ENCODE measurements at regions not wholly inside any gene's neighbourhood (a gene's known extent, or its start where the extent isn't known, plus 50 kb on each side); places are given as distances from the start of the nearest gene placed in this dataset.
"Not testable (repeated sequence)": the region's sequence is repeated elsewhere in the genome, so short reads cannot be mapped to it uniquely, and the experiment has no call there.

GRCh38 chr6:115078555-115078954 lies 735.7 kb upstream of the HS3ST5 start:
- Mint-ChIP-seq H3K27me3 (no peaks in the 10 kb centered on the region), H3K9me3 (peaks cover 12% of the 10 kb centered on the region), H3K4me1 (no peaks in the 10 kb centered on the region), H3K27ac (no peak overlapping the region), H3K4me3 (no peak overlapping the region), H3K36me3 (no peaks in the 10 kb centered on the region)
- DNase-seq = no peak

- DNase-seq = no peak
- Mint-ChIP-seq H3K9me3 (peaks cover 5% of the 10 kb centered on the region), H3K4me1 (no peaks in the 10 kb centered on the region), H3K27me3 (no peaks in the 10 kb centered on the region), H3K27ac (no peak overlapping the region), H3K4me3 (no peak overlapping the region), H3K36me3 (no peaks in the 10 kb centered on the region)
These were observed 729.1 kb upstream of the HS3ST5 start for GRCh38 chr6:115071962-115072361.

GRCh38 chr6:115067690-115068447 lies 725.0 kb upstream of the HS3ST5 start:
- H3K27me3 Mint-ChIP-seq = no peaks in the 10 kb centered on the region

DNA sequence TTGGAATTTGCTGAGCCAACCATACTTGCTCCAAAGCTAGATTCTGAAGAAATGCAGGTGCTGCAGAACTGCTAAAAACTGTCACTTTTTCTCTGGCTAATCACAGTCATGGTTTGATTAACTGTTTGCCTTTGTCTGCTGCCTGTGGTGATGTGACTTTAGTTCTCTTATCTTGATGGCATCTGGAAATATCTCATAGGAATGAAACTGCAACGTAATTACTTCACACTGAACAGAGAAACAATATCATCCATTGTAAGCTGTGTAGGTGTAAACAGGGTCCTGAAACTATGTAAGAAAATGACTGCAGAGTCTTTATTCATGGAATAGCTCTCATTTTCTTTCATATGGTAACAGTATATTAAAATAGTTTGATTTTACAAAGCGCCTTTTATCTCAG lies 721.9 kb upstream of the HS3ST5 start:
- no peaks in the 10 kb centered on the region for H3K27me3 Mint-ChIP-seq
- no peak for DNase-seq
- H3K4me3 Mint-ChIP-seq = no peak overlapping the region
- peaks cover 5% of the 10 kb centered on the region for H3K9me3 Mint-ChIP-seq
- H3K27ac Mint-ChIP-seq = no peak overlapping the region
- H3K36me3 Mint-ChIP-seq = no peaks in the 10 kb centered on the region
- H3K4me1 Mint-ChIP-seq = no peaks in the 10 kb centered on the region

More at GRCh38 chr6:115067690-115068447, 725.0 kb upstream of the HS3ST5 start:
- Mint-ChIP-seq H3K4me1 (no peaks in the 10 kb centered on the region), H3K4me3 (no peak overlapping the region), H3K27ac (no peak overlapping the region), H3K36me3 (no peaks in the 10 kb centered on the region), H3K9me3 (peaks cover 5% of the 10 kb centered on the region)
- no peak for DNase-seq

DNA sequence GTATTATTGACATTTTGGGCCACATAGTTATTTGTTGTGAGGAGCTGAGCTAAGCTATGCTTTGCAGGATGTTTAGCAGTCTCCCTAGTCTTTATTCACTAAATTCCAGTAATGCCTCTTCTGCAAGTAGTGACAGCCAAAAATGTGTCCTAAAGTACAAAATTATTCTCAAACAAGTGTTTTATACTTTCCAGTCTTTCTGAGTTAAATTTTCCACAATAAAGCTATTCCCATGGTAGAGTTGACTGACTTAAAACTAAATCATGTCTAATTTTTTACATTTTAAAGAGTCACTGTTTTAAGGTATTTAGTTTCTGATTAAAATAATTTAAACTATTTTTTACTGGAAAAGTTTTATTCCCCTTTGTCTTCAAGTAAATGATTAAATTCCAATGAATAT lies 717.8 kb upstream of the HS3ST5 start:
- Mint-ChIP-seq H3K9me3 (peaks cover 8% of the 10 kb centered on the region), H3K27ac (no peak overlapping the region), H3K36me3 (no peaks in the 10 kb centered on the region), H3K4me3 (no peak overlapping the region), H3K27me3 (no peaks in the 10 kb centered on the region), H3K4me1 (no peaks in the 10 kb centered on the region)
- no peak for DNase-seq

GRCh38 chr6:115058414-115059211 lies 715.8 kb upstream of the HS3ST5 start:
- Mint-ChIP-seq H3K4me1 (no peaks in the 10 kb centered on the region), H3K4me3 (no peak overlapping the region), H3K9me3 (peaks cover 8% of the 10 kb centered on the region), H3K27ac (no peak overlapping the region), H3K36me3 (no peaks in the 10 kb centered on the region), H3K27me3 (no peaks in the 10 kb centered on the region)
- no peak for DNase-seq

GRCh38 chr6:115055579-115055978 lies 712.8 kb upstream of the HS3ST5 start:
- Mint-ChIP-seq H3K4me3 (no peak overlapping the region), H3K27ac (no peak overlapping the region), H3K9me3 (peaks cover 5% of the 10 kb centered on the region), H3K36me3 (no peaks in the 10 kb centered on the region), H3K4me1 (no peaks in the 10 kb centered on the region), H3K27me3 (no peaks in the 10 kb centered on the region)
- DNase-seq = no peak

DNA sequence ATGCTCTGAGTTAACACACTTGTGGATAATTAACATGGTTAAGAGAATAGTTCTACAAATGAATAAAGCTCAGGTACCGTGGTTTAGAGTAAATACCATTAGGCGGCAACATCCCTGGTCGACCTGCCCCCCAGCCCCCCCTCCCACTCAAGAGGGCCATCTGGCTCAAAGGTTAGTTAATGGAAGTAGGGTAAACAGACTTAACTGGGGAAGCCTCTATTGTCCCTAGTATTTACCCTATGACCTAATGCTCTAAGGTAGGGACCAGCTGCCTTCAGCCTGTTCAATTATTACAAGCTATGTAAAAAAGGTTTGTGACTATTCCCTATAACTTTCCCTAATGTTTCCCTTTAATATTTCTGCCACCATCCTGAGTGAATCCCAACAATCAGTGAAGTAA lies 711.4 kb upstream of the HS3ST5 start:
- H3K4me3 Mint-ChIP-seq, H3K27ac Mint-ChIP-seq, H3K36me3 Mint-ChIP-seq, H3K4me1 Mint-ChIP-seq, H3K9me3 Mint-ChIP-seq, H3K27me3 Mint-ChIP-seq, DNase-seq: not testable (repeated sequence)

DNA sequence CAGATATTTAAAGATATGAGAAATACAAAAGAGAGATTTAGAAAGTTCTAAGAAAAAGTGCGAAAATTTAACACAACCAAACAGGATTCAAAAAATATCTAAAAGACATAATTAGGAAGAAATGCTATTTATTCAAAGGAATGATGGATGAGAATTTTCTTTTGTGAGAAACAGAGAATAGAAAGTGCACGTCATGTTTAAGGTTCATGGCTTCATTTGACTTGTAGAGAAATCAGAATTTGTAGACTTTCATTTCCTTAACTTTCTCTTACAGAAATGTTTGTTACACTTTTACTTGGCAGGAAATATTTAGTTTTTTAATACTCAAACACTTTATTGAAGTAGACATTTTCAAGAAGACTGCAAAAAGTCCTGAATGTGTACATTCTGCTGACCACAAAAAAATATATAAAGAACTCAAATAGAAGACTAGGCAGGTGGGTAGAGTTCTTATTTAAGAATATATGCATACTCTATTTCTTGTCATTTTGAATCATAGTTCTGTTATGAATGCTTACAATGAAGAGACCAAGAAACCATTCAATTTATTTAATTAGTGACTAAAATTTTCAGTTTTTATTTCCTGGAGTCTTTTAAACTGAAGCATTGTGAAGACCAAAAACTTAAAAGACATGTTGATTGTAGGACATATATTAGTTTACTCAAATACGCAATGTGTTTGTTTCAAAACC lies 710.5 kb upstream of the HS3ST5 start:
- Mint-ChIP-seq H3K9me3 (peaks cover 2% of the 10 kb centered on the region), H3K4me3 (no peak overlapping the region), H3K27ac (no peak overlapping the region), H3K27me3 (no peaks in the 10 kb centered on the region), H3K4me1 (no peaks in the 10 kb centered on the region), H3K36me3 (no peaks in the 10 kb centered on the region)
- no peak for DNase-seq

GRCh38 chr6:115016593-115016992 lies 673.8 kb upstream of the HS3ST5 start:
- H3K4me1 Mint-ChIP-seq = no peaks in the 10 kb centered on the region
- H3K9me3 Mint-ChIP-seq = peaks cover 6% of the 10 kb centered on the region
- no peak overlapping the region for H3K27ac Mint-ChIP-seq
- H3K27me3 Mint-ChIP-seq = no peaks in the 10 kb centered on the region
- H3K36me3 Mint-ChIP-seq = no peaks in the 10 kb centered on the region
- DNase-seq = no peak
- no peak overlapping the region for H3K4me3 Mint-ChIP-seq

DNA sequence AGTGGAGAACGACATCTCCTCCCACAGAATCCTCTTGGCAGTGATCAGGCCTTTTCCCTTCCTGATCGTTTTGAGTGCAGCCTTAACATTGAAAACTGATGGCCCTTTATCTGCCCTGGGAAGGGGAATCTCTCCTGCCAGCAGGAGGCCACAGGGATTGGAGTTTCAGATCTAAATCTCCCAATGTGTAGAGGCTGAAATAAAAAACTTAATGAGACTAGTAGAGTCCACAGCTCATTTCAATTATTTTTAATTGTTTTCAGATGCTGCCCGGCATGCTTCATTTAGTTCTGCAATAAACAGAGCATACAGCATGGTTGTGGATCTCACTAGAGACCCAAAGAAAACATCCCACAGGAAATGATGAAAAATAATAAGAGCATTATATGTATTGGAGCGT lies 662.2 kb upstream of the HS3ST5 start:
- H3K27me3 Mint-ChIP-seq = no peaks in the 10 kb centered on the region
- no peak overlapping the region for H3K27ac Mint-ChIP-seq
- no peaks in the 10 kb centered on the region for H3K36me3 Mint-ChIP-seq
- H3K4me1 Mint-ChIP-seq = peaks cover 7% of the 10 kb centered on the region
- no peak for DNase-seq
- peaks cover 7% of the 10 kb centered on the region for H3K9me3 Mint-ChIP-seq
- H3K4me3 Mint-ChIP-seq = no peak overlapping the region

DNA sequence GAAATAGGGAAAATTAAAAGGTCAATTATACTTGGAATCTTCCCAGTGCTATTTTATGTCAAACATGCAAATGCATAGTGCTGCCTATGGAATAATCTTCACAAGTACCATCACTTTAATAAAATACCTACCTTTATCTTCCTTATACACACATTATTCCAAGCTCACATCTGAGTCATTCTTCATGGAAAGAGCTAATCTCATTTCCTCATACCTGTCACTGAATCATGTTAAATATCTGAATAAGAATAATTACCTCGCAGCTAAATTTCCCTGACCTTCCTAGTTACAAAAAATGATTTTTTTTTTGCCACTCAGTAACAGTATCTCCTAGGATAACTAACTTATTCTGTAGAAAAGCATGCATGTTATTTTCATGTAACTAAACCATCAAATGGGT lies 661.4 kb upstream of the HS3ST5 start:
- H3K27me3 Mint-ChIP-seq = no peaks in the 10 kb centered on the region
- H3K9me3 Mint-ChIP-seq = peaks cover 6% of the 10 kb centered on the region
- H3K4me3 Mint-ChIP-seq = no peak overlapping the region
- H3K4me1 Mint-ChIP-seq = peaks cover 7% of the 10 kb centered on the region
- H3K36me3 Mint-ChIP-seq = no peaks in the 10 kb centered on the region
- DNase-seq = no peak
- H3K27ac Mint-ChIP-seq = no peak overlapping the region

DNA sequence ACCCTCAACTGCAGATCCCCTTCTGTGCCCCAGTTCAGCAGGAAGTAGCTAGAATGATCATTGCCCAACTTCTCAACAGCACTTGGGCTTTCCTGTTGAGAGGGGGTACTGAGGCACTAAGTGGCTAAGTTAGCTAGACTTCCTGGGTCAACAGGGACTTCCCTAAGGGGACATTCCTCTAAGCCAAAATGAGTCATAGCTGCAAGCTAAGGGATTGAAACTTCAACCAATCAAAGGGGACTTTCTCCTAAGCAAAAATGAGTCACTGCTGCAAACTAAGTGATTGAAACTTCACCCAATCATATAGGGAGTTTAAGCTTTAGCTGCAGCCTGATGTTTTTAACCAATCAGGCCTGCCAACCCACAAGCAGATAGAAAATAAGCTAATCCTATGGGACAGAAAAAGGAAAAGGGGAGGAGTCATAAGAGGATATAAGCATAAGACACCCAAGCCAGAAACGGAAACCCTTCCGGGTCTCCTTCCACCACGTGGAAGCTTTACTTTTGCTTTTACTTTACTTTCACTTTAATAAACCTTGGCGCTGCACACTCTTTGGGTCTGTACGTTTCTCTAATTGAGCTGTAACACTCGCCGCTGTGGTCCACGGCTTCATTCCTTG lies 659.0 kb upstream of the HS3ST5 start:
- peaks cover 6% of the 10 kb centered on the region for H3K9me3 Mint-ChIP-seq
- DNase-seq = no peak
- H3K36me3 Mint-ChIP-seq = no peaks in the 10 kb centered on the region
- no peak overlapping the region for H3K4me3 Mint-ChIP-seq
- H3K27me3 Mint-ChIP-seq = no peaks in the 10 kb centered on the region
- H3K27ac Mint-ChIP-seq = no peak overlapping the region
- H3K4me1 Mint-ChIP-seq = peaks cover 8% of the 10 kb centered on the region

DNA sequence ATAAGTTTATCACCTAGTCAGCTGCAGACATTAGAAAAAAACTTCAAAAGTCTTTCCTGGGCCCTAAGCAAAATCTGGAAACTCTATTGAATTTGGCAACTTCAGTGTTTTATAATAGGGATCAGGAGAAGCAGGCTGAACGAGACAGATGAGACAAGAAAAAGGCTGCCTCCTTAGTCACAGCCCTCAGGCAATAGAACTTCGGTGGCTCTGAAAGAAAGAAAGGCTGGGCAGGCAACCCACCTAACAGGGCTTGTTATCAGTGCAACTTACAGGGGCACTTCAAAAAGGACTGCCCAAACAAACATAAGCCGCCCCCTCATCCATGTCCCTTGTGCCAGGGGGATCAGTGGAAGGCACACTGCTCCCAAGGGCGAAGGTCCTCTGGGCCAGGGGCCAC lies 657.9 kb upstream of the HS3ST5 start:
- H3K9me3 Mint-ChIP-seq = peaks cover 6% of the 10 kb centered on the region
- no peak overlapping the region for H3K27ac Mint-ChIP-seq
- H3K4me3 Mint-ChIP-seq = no peak overlapping the region
- DNase-seq = no peak
- no peaks in the 10 kb centered on the region for H3K27me3 Mint-ChIP-seq
- peaks cover 8% of the 10 kb centered on the region for H3K4me1 Mint-ChIP-seq
- no peaks in the 10 kb centered on the region for H3K36me3 Mint-ChIP-seq

GRCh38 chr6:114998492-114998891 lies 655.7 kb upstream of the HS3ST5 start:
- no peaks in the 10 kb centered on the region for H3K27me3 Mint-ChIP-seq

More at GRCh38 chr6:114998492-114998891, 655.7 kb upstream of the HS3ST5 start:
- H3K4me1 Mint-ChIP-seq = peaks cover 8% of the 10 kb centered on the region
- no peak overlapping the region for H3K27ac Mint-ChIP-seq
- H3K9me3 Mint-ChIP-seq = peaks cover 6% of the 10 kb centered on the region
- no peak for DNase-seq
- H3K36me3 Mint-ChIP-seq = no peaks in the 10 kb centered on the region
- no peak overlapping the region for H3K4me3 Mint-ChIP-seq

Measured in activated naive CD8-positive, alpha-beta T cell treated with anti-CD3 and anti-CD28 coated beads for 36 hours (primary cell).